ENCODE measurements at regions not wholly inside any gene's neighbourhood (a gene's known extent, or its start where the extent isn't known, plus 50 kb on each side); places are given as distances from the start of the nearest gene placed in this dataset.

DNA sequence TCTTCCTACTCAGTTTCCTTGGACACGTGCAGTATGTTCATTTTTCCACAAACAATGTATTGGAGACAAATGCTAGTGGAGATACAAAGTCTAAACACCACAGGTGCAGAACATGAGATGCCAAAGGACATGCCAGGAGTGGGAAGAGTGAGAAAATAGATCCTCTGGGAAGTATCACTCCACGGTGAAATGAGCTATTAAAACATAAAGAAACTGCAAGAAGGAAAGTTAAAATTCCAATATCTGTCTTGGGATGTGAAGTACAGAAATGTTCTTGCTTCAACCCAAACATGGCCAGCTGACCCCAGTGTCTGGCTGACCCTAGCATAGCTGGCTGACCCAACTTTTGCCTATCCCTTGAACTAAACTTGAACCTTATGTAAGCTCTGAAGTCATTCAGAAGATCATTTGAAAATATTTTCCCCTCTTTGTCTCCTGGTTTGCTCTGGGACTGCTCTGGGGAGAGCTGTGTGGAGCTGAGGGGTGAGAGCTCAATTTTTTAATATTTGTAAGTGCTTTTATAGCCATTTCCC, 59.5 kb downstream of the FZD1 start:
- no peak for DNase-seq (ENCODE audit: low spot score)
- intact Hi-C loops (cut with DNase I) = no loop called here
- peak; percentile 91 for ATAC-seq

DNA sequence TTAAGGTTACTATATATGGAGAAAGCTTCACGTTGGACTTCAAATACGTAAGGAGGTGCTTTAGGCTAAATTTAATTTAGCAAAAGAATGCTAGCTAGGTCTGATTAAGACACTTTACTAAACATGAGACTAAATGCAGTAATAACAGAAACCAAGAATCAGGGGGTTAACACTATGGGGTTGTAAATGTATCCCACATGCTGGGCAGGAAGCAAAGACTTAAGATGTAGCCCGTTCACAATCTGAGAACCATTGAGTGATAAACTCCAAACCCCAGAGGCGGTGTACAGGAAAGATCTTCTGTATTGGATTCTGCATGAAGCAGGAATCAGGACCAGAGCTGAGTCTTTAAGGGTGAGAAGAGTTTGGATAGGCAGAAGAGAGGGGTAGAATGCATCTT, 60.4 kb downstream of the FZD1 start:
- ATAC-seq (no peak), DNase-seq (ENCODE audit: low spot score) (no peak)
- intact Hi-C loops (cut with DNase I) = no loop called here

DNA sequence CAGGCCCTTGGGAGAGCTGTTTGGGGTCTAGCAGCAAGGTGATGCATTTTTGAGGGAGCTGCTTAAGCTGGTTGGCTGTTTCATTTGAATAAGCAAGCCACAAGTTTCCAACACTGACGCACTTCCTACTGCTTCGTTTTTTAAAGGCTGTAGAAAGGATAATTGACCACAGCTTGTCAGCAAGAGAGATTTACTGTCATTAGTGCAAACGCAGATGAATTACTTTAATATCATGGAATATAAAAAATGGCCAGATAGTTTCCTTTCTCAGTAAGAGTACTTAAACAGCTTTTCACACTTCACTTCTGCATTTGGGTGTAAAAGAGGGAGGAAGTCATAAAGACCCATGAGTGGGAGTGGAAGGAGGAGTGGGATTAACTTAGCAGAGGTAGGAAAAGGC, 61.5 kb downstream of the FZD1 start:
- ATAC-seq = peak; percentile 41
- no peak for DNase-seq (ENCODE audit: low spot score)
- intact Hi-C loops (cut with DNase I) = no loop called here

DNA sequence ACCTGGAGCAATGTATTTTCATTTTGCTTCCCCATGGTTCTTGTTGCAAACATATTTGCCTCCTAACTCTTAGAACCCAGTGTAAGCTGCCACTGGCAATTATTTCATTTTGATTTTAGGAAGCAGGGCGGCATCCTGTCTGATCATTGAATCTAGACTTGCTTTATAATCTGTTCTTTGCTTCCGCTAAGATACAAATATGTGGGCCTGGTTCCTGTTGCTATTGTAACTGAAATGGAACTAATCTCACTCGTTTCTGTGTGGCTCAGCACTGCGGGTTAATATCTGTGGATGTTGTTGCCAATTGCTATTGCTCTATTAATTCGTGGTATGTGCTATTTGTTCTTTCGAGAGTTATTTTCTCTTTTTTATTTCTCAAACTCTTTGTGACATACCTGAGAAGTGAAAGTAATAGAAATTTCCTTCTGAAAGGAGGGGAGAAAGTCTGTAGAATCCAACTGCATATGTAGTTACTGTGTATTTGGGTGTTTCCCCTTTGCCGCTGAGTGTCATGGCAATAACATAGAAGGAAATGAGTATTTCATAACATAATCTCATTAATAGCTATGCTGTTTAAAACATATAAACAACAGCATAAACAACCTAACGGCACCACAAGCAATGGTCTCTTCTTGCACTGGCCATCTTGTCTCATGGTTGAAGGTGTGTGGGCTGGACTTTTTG, 62.4 kb downstream of the FZD1 start:
- ATAC-seq = no peak
- intact Hi-C loops (cut with DNase I) = no loop called here
- DNase-seq (ENCODE audit: low spot score) = no peak

DNA sequence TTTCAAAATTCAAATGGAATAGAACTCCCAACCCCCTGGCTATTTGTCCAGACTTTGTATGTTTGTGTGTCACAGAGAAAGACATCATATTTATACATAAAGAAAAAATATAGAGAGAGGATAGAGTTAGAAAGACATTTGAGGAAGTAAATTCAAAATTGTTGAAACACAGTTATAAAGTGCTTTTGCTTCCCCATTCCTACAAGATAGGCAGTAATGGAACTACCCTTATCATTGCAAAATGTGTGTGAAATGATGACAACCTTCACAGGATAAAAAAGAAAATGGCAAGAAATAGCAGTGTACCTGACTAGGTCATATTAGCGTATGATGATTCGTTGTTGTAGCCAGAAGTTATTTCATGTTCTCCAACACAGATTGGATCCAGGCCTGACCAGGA, 63.1 kb downstream of the FZD1 start:
- intact Hi-C loops (cut with DNase I) = no loop called here
- no peak for ATAC-seq
- DNase-seq (ENCODE audit: low spot score) = no peak

DNA sequence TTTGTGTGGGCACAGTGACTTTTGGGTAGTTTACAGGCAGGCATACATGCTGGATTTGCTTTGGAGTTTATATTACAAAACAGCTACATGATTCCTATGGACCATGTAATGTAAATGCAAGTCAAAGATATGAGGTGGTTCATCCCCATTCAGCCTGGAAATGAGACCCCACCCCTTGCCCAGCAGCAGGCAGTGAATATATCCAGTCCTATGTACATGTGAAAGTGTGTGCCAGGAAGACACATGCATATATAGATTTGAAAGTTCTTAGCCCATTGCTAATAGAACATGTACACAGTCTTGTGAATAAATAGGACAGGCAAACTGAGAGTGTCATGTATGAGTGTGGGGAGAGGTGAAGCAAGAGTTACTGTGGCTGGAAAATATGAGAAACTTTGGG, 65.3 kb downstream of the FZD1 start:
- no peak for DNase-seq (ENCODE audit: low spot score)
- no peak for ATAC-seq
- intact Hi-C loops (cut with DNase I) = no loop called here

DNA sequence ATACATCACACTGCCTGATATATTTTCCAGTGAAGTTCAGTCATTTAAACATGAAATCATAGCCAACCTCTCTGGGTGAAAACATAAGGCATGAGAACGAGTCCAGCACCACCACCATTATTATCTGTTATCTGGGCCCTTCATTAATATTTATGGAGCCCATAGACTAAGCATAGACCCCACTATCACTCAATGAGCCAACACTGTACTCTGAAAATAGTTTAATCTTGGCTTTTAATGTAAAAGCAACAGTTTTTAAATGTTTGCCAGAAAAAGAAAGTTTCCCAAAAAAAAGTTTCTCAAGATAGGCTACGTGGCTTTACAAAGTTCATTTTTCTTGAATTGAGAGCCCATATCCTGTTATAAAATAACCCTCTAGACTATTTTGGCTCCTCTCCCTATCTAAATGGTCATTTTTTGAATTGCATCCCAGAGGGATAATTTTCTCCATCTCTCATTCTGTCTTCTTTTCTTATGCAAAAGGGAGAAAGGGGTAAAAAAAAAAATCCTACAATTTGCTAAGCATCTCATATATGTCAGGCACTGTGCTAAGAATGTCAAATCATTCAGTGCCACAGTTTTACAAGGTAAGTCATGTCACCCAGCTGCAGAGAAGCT, 66.1 kb downstream of the FZD1 start:
- ATAC-seq = no peak
- intact Hi-C loops (cut with DNase I) = no loop called here
- DNase-seq (ENCODE audit: low spot score) = no peak

DNA sequence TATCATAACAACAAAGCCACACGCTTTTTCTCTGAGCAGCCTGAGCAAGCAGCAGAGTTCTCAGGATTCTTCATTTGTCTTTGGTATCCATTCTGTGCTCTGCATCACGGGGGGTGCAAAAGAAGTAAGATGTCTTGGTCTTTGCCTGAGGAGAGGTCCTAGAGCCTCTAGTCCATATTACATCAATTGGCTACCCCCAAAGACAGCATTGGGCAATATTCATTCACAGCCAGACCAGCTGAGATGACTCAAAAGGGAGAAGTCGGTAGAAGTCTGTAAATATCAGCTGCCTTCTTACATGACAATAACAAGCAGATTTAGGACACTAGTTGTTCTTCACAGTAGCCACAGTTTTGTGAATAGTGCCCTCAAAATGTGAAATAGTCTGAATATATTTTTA, 66.6 kb downstream of the FZD1 start:
- ATAC-seq = peak; percentile 80
- intact Hi-C loops (cut with DNase I) = no loop called here
- DNase-seq (ENCODE audit: low spot score) = no peak

DNA sequence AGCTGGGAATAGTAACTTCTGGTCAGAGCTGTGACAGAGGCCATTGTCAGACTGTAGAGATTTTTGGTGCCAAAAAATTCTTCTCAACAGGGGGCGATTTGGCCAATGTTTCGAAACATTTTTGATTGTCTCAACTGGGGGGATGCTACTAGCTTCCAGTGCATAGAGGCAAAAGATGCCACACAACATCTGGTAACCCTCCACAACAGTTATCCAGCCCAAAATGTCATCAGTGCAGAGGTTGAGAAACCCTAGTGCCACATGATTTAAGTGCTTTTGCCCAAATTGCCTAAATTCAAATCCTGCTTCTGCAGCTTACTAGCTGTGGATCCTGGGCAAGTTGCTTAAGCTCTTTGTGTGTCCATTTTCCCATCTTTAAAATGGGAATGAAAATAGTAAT, 71.9 kb downstream of the FZD1 start:
- intact Hi-C loops (cut with DNase I) = no loop called here
- no peak for ATAC-seq
- DNase-seq (ENCODE audit: low spot score) = no peak

DNA sequence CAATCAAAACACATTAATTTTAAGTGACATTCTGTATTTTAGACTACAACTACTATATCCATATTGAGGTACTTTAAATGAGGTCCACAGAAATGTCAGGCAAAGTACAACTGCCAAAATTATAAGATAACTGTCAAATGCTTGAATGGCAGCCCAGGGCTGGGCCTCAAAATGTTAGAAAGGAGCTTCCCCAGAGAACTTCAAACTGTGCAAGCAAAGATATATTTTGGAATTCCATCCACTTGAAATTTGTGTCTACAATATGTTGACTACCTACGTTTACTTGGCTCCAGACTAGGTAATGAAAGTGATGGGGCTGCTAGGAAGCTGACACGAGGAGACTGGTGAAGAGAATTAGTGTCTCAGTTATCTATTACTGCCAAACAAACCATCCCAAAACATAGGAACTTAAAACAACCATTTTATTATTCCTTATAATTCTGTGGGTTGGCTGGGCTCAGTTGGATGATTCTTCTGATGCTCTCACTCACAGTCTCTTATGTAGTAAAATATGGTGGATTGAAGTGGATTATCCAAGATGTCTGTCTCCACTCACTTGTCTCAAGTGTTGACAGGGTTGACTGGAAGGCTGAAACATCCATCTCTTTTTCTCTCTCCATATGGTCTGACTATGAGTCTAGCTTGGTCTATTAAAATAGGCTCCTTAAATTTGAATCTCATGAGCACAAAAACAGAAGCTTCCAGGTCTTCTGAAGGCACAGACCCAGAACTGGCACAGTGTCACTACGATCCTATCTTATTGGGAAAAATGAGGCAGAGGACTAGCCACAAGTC, 74.2 kb downstream of the FZD1 start:
- no peak for DNase-seq (ENCODE audit: low spot score)
- no peak for ATAC-seq
- intact Hi-C loops (cut with DNase I) = no loop called here

DNA sequence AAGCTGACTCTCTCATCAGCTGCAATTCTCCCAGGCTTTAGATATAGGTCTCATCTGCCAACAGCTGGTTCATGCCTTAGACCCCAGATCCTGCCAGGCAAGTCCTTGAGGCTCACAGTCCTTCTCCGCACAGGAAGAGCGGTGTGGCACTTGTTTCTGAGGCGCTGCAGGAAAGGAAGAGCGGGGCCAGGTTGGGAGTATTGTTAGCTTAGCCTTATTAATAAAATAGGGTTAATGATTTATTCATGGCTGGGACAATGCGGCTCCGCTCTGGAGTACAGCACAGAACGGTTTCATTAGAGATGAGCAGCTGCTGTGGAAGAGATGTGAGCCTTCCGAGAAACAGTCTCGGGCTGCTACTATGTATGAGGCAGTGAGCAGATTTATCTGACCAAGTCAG, 78.1 kb downstream of the FZD1 start:
- intact Hi-C loops (cut with DNase I) = no loop called here
- ATAC-seq = peak; percentile 31
- DNase-seq (ENCODE audit: low spot score) = no peak

DNA sequence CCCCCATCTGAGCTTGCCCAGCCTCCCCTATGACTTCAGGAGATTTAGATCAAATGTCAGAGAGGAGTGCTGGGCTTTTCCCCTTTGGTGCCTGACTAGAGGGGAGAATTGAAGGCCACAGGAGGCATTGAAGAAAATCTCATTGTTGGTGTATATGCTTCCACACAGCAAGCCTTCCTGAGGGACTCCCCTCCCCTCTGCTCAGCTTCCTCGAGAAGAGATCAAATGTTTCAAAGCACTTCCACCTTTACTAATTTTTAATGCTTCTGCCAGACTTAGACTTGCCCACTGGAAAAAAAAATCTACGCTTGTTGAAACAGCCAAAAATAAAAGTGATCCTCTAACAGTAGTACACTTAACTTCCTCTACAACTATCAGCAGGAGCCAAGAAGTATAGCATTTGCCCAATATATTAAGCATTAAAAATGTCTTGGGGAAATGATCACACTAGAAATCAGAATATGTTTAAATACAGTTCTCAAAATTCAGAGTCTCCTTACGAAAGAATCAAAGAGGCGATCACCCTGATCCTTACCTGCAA, 79.3 kb downstream of the FZD1 start:
- no peak for ATAC-seq
- no peak for DNase-seq (ENCODE audit: low spot score)
- intact Hi-C loops (cut with DNase I) = no loop called here

DNA sequence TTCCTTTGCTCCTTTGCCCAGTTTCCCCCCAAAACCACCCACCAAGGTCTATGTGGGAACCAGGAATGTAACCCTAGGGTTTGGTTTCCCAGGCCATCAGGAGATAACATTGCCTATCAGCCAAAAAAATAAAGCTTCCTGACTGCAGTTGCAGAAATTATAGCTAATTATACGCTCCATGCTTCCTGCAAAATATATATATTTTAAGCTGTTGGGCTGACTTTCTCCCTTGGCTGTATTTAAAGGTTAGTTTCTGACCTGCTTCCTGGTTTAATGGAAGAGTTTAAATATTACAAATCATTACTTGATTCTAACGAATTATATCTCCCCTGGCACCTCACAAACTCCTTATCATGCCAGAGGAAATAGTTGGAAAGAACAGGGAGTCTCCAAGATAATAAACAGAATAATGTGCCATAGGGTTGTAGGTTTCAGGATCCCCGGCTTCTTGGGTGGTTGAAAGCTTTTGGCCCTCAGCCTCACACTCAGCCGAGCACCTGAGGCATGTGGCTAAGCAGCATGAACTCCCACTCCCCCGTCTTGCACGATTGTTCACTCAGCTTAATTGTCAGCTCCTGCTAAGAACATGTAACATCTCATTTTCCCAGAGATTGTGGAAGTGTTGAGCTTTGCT, 79.9 kb downstream of the FZD1 start:
- DNase-seq (ENCODE audit: low spot score) (no peak), ATAC-seq (peak; percentile 33)
- intact Hi-C loops (cut with DNase I) = no loop called here

DNA sequence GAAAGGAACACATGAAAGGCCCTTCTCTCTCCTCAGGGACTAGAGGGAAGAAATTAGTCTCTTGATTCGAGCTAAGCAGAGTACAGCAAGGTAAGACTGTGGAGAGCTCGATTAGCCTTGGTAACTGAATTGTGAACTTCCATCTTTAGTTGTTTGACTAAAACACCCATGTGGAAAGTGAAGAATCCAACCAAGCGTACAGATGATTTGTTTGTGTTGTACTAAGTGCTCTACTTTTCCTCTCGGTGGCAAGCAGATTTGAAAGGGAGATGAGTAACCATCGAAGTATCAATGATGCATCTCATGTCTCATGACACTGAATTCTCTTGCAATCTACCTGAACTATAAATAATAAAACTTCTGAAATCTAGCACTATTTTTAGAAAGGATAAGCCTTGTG, 80.7 kb downstream of the FZD1 start:
- intact Hi-C loops (cut with DNase I) = no loop called here
- no peak for DNase-seq (ENCODE audit: low spot score)
- no peak for ATAC-seq

DNA sequence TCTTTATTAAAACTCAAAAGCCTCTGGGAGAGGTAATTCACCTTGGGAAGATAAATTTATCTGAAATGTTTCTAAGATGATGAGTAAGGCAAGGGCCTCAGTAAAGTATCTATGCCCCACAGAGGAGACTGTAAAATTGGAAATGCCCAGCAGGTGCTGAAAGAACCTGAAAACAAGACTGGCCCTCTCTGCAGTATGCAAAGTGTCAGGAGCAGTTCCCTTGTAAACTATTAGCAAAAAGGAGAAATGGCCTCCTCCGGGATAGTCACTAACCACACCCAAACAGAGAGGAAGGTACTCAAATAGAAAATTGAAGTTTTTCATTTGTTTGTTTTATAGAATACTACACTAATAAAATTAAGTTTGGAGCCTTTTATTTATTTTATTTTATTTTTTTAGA, 81.2 kb downstream of the FZD1 start:
- ATAC-seq = no peak
- intact Hi-C loops (cut with DNase I) = no loop called here
- DNase-seq (ENCODE audit: low spot score) = no peak

DNA sequence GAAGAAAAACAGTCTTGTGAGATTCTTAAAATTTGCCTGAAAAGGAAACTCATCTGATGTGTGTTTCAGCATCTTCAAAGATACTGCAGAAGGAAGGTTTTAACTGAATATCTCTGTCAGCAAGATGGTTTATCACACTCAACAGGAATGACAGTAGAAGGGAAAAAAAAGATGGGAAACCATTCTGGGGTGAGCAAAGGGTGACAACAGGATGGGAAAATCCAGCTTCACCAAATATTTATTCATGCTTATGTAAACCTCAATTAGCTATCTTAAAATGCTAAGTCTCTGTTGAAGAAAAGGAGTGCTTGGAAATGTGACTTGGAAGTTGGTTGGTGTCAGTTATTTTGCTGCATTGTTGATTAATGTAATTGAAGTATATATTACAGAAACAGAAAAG, 82.2 kb downstream of the FZD1 start:
- DNase-seq (ENCODE audit: low spot score) = no peak
- ATAC-seq = no peak
- intact Hi-C loops (cut with DNase I) = no loop called here

DNA sequence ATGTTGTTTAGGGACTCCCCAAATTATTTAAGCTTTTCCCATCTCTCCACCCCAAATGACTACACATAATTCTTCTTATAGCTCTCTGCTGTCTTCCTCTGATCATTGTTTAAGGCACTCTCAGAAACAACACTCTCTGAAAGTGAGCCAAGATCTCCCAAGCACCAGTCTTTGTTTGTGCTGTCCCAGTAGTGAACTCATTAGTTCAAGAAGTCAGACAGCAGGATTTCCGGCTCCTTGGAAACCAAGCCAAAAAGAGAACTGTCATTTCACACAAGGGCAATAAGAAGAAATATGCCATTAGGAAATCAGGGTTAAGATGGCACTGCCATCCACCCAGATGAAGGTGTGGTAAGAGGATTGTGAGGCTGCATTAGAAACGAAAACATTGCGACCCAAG, 83.1 kb downstream of the FZD1 start:
- DNase-seq (ENCODE audit: low spot score) = no peak
- peak; percentile 63 for ATAC-seq
- intact Hi-C loops (cut with DNase I) = no loop called here

DNA sequence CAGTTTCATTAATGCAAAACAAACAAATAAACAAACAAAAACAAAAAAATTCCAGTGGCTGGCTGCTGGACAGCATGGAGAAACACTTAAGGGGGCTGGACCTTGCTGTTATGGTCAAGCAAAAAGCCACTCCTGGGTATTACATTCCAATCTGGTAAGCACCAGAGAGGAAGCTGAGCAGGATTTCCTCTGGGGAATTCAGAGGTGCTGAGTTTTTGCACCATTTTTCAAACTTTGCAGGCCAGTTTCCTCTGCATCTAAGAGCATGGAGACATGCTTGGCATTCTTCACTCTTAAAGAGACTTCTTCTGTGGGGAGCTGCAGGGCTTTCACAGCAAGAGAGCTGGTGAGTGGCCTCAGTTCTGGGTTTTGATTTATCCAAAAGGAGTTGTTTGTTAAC, 84.5 kb downstream of the FZD1 start:
- ATAC-seq (no peak), DNase-seq (ENCODE audit: low spot score) (no peak)
- intact Hi-C loops (cut with DNase I) = no loop called here

DNA sequence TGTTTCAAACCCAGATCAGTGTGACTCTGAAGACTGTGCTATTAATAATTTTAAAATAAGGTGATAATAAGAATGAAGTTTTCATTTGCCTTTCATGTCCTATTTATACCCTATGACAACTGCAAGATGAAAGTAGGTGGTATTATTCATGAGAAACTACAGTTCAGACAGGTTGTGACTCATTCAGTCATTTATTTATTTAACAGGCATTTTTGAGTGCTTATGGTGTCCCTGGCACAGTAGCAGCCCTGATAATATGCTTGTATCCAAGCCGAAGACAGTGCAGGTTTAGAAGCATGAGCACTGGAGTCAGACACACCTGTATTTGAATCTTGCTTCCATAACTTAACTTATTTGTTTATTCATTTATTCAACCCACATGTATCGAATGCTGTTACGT, 87.1 kb downstream of the FZD1 start:
- ATAC-seq = no peak
- intact Hi-C loops (cut with DNase I) = no loop called here
- no peak for DNase-seq (ENCODE audit: low spot score)

DNA sequence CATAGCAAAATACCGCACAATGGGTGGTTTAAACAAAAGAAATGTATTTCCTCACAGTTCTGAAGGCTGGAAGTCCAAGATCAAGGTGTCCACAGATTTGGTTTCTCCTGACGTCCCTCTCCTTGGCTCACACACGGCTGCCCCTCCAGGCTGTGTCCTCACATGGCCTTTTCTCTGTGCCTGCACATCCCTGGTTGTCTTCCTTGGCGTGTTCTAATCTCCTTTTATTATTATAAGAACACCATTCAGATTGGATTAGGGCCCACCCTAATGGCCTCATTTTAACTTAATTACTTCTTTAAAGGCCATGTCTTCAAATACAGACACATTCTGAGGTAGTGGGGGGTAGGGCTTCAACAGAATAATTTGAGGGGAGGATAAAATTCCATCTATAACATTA, 87.9 kb downstream of the FZD1 start:
- intact Hi-C loops (cut with DNase I) = no loop called here
- DNase-seq (ENCODE audit: low spot score) (no peak), ATAC-seq (no peak)
